ENCODE measurements at regions not wholly inside any gene's neighbourhood (a gene's known extent, or its start where the extent isn't known, plus 50 kb on each side); places are given as distances from the start of the nearest gene placed in this dataset.

DNA sequence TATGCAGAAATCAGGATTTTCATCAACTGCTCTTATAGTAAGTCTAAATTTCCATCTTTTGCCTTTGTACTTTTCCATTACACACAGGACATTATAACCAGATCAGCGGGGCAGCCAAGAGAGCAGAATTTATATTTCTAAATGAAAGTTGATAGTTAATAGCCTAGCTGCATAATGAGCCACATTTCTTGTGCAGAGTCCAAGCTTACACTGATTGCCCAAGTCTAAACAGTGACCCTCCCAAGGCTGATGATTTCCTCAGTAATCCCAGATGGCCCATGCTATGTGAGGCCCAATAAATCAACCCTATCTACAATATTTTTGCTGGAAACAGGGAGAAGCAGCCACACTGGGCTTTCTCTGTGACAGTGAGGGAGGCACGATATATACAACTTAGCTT lies 475.8 kb upstream of the KCNMB2 start:
- TF ChIP-seq, protein P1, sequence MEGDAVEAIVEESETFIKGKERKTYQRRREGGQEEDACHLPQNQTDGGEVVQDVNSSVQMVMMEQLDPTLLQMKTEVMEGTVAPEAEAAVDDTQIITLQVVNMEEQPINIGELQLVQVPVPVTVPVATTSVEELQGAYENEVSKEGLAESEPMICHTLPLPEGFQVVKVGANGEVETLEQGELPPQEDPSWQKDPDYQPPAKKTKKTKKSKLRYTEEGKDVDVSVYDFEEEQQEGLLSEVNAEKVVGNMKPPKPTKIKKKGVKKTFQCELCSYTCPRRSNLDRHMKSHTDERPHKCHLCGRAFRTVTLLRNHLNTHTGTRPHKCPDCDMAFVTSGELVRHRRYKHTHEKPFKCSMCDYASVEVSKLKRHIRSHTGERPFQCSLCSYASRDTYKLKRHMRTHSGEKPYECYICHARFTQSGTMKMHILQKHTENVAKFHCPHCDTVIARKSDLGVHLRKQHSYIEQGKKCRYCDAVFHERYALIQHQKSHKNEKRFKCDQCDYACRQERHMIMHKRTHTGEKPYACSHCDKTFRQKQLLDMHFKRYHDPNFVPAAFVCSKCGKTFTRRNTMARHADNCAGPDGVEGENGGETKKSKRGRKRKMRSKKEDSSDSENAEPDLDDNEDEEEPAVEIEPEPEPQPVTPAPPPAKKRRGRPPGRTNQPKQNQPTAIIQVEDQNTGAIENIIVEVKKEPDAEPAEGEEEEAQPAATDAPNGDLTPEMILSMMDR (conservative IDR thresholded peaks at IDR 0.05) = no peak
- TF ChIP-seq ZFX (IDR thresholded peaks at IDR 0.05) = no peak

Measured in C4-2B (cell line).